Thyroid gland (tissue), 4 donors: ENCODE measurements at regions not wholly inside any gene's neighbourhood (a gene's known extent, or its start where the extent isn't known, plus 50 kb on each side); places are given as distances from the start of the nearest gene placed in this dataset.

Experiments used
- POLR2A ChIP-seq, 2 donors: fragments of 450-650 bp; IDR thresholded peaks; one replicate each; pipeline ENCODE4 v1.6.1; 2017; ENCODE audit warnings: antibody characterized with exemption in 2 of 2, mild to moderate bottlenecking in 2 of 2, moderate library complexity in 1 of 2
- TF ChIP-seq, protein P1 (sequence below), 6 experiments: fragments of 200-600 bp in 3 of 6; fragments of 450-650 bp in 3 of 6; sonication (generic) in 3 of 6; IDR thresholded peaks; one replicate each; pipeline ENCODE4 v1.5.1; 2016 to 2019; ENCODE audit warnings: antibody characterized with exemption in 6 of 6, mild to moderate bottlenecking in 2 of 6, inconsistent platforms in 1 of 6, moderate library complexity in 1 of 6

GRCh38 chr9:3656224-3656623, 130.4 kb upstream of the RFX3 start:
- TF ChIP-seq, protein P1, sequence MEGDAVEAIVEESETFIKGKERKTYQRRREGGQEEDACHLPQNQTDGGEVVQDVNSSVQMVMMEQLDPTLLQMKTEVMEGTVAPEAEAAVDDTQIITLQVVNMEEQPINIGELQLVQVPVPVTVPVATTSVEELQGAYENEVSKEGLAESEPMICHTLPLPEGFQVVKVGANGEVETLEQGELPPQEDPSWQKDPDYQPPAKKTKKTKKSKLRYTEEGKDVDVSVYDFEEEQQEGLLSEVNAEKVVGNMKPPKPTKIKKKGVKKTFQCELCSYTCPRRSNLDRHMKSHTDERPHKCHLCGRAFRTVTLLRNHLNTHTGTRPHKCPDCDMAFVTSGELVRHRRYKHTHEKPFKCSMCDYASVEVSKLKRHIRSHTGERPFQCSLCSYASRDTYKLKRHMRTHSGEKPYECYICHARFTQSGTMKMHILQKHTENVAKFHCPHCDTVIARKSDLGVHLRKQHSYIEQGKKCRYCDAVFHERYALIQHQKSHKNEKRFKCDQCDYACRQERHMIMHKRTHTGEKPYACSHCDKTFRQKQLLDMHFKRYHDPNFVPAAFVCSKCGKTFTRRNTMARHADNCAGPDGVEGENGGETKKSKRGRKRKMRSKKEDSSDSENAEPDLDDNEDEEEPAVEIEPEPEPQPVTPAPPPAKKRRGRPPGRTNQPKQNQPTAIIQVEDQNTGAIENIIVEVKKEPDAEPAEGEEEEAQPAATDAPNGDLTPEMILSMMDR (IDR thresholded peaks at IDR 0.05): no peak
- TF ChIP-seq POLR2A (IDR thresholded peaks at IDR 0.05): no peak
